PC-3 (cell line): ENCODE measurements at regions not wholly inside any gene's neighbourhood (a gene's known extent, or its start where the extent isn't known, plus 50 kb on each side); places are given as distances from the start of the nearest gene placed in this dataset.

Experiments
- ATAC-seq: fragments of 200-7000 bp; cut with Tn5 transposase; 2 replicates; pipeline ENCODE4 v1.9.1; 2020; ENCODE audit warnings: mild to moderate bottlenecking, moderate library complexity
- BruUV-seq: library from RNA; stranded (reverse); fragments of 400-500 nt; replicated peaks from 2 replicates; lab custom pipeline; 2021; lab: Mats Ljungman, UMichigan
- CTCF ChIA-PET: fragments of 300-600 bp; sonication (Branson Sonifier 250); formaldehyde crosslinking; loops from one replicate; lab custom pipeline; 2022; ENCODE audit warnings: antibody characterized with exemption; lab: Charles Lee
- POLR2A ChIA-PET: fragments of 300-600 bp; sonication (Branson Sonifier 250); formaldehyde crosslinking; loops from one replicate; lab custom pipeline; 2022; ENCODE audit warnings: antibody characterized with exemption; ENCODE audit not compliant: unreplicated experiment; lab: Charles Lee
- DNase-seq: peaks from one replicate; pipeline ENCODE4 v3.0.0-alpha.2; 2015
- H2AFZ ChIP-seq: fragments of 300-600 bp; sonication (generic); 2 replicates; pipeline ENCODE4 v1.6.0; 2016; ENCODE audit warnings: antibody characterized with exemption, low read length
- H3F3A ChIP-seq: fragments of 300-600 bp; sonication (generic); one replicate; pipeline ENCODE4 v1.6.0; 2017; ENCODE audit warnings: antibody characterized with exemption, low read length, control low read depth, mild to moderate bottlenecking; ENCODE audit not compliant: unreplicated experiment
- H3K27ac ChIP-seq: fragments of 300-600 bp; sonication (generic); 2 replicates; pipeline ENCODE4 v1.5.1; 2016; ENCODE audit warnings: mild to moderate bottlenecking, low read length
- H3K27me3 ChIP-seq: fragments of 300-600 bp; sonication (generic); 2 replicates; pipeline ENCODE4 v1.6.1; 2016; ENCODE audit warnings: low read length, mixed read lengths
- H3K36me3 ChIP-seq: fragments of 300-600 bp; sonication (generic); 2 replicates; pipeline ENCODE4 v1.6.1; 2016; ENCODE audit warnings: low read depth, mixed run types, low read length, mixed read lengths
- H3K4me1 ChIP-seq: fragments of 300-600 bp; sonication (generic); 2 replicates; pipeline ENCODE4 v1.5.1; 2016; ENCODE audit warnings: low read length; ENCODE audit not compliant: insufficient read depth
- H3K4me2 ChIP-seq: fragments of 300-600 bp; sonication (generic); 2 replicates; pipeline ENCODE4 v1.6.0; 2016; ENCODE audit warnings: low read length
- H3K4me3 ChIP-seq: fragments of 300-600 bp; sonication (generic); 2 replicates; pipeline ENCODE4 v1.5.1; 2016; ENCODE audit warnings: mild to moderate bottlenecking, low read length, mixed read lengths
- H3K79me2 ChIP-seq: fragments of 300-600 bp; sonication (generic); 2 replicates; pipeline ENCODE4 v1.6.1; 2017; ENCODE audit warnings: low read length, mixed read lengths
- H3K9ac ChIP-seq: fragments of 300-600 bp; sonication (generic); 2 replicates; pipeline ENCODE4 v1.6.0; 2016; ENCODE audit warnings: mild to moderate bottlenecking, low read length
- H3K9me2 ChIP-seq: fragments of 300-600 bp; sonication (generic); replicated peaks from 2 replicates; pipeline ENCODE4 v1.6.1; 2016; ENCODE audit warnings: mixed run types, low read length, mixed read lengths
- H3K9me3 ChIP-seq: fragments of 300-600 bp; sonication (generic); 2 replicates; pipeline ENCODE4 v1.6.1; 2016; ENCODE audit warnings: low read length, mixed read lengths
- H4K20me1 ChIP-seq: fragments of 300-600 bp; sonication (generic); 2 replicates; pipeline ENCODE4 v1.6.1; 2016; ENCODE audit warnings: low read length, mixed read lengths
- EZH2 ChIP-seq: fragments of 300-600 bp; sonication (generic); IDR thresholded peaks from one replicate; pipeline ENCODE4 v1.6.1; 2017; ENCODE audit warnings: antibody characterized with exemption, mild to moderate bottlenecking, low read length; ENCODE audit not compliant: unreplicated experiment
- EZH2phosphoT487 ChIP-seq: fragments of 300-600 bp; sonication (generic); IDR thresholded peaks from 2 replicates; pipeline ENCODE4 v1.6.1; 2018; ENCODE audit warnings: mild to moderate bottlenecking, antibody characterized with exemption, low read length, borderline replicate concordance
- intact Hi-C: fragments of 100-400 bp; cut with micrococcal nuclease; formaldehyde crosslinking; loops from 2 replicates; pipeline ENCODE4 v1.9.0; 2023
- TF ChIP-seq, protein P1 (sequence below): fragments of 300-600 bp; sonication (generic); conservative IDR thresholded peaks from 2 replicates; pipeline ENCODE4 v1.5.1; 2017; ENCODE audit warnings: antibody characterized with exemption, low read depth, mild to moderate bottlenecking, low read length

DNA sequence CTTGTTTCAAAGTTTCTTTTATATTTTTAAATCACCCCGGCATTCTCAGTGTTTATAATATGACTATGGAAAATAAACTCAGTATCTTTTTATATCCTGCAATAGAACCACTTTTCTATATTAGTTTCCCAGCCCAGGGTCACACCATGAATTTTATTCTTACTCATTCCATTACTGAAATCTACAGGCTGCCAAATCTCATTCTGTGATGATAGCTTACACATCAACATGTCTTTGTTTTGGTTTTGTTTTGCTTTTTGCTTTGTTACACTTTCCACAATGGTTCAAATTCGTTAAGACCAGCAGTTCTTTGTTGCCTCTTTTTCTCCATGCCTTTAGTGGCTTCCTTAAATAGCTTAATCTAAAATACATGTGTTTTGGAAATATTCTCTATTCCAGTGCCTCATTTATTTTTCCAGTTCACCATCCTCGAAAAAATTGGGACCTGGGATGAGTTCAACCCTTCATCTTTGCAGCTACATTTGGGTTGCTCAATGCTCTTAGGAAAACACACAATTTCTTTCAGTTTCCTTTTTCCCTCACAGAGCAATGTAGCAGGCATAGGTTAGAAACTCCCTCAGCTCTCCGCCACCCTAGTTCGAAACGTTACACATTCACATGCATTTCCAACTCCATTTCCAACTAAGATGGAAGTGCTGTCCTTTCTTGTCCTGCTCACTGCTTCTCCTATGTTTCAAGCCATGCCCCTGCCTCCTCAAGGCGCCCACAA lies 1146.3 kb downstream of the MAT2B start:
- H3K9me2 ChIP-seq, result no peaks in the 10 kb centered on the region
- H3F3A ChIP-seq, result no peaks in the 10 kb centered on the region
- BruUV-seq, result no TSS peak
- intact Hi-C loops, result no loop called here
- H3K79me2 ChIP-seq, result no peaks in the 10 kb centered on the region
- H3K4me3 ChIP-seq, result no peak overlapping the region
- DNase-seq (no peak), ATAC-seq (no peak)
- no peak overlapping the region for H3K27ac ChIP-seq
- H3K4me2 ChIP-seq, result no peak overlapping the region
- H3K36me3 ChIP-seq, result no peaks in the 10 kb centered on the region
- ChIA-PET CTCF (no interaction called here), POLR2A (no interaction called here)
- no peaks in the 10 kb centered on the region for H3K4me1 ChIP-seq
- H3K9me3 ChIP-seq, result no peaks in the 10 kb centered on the region
- TF ChIP-seq, protein P1, sequence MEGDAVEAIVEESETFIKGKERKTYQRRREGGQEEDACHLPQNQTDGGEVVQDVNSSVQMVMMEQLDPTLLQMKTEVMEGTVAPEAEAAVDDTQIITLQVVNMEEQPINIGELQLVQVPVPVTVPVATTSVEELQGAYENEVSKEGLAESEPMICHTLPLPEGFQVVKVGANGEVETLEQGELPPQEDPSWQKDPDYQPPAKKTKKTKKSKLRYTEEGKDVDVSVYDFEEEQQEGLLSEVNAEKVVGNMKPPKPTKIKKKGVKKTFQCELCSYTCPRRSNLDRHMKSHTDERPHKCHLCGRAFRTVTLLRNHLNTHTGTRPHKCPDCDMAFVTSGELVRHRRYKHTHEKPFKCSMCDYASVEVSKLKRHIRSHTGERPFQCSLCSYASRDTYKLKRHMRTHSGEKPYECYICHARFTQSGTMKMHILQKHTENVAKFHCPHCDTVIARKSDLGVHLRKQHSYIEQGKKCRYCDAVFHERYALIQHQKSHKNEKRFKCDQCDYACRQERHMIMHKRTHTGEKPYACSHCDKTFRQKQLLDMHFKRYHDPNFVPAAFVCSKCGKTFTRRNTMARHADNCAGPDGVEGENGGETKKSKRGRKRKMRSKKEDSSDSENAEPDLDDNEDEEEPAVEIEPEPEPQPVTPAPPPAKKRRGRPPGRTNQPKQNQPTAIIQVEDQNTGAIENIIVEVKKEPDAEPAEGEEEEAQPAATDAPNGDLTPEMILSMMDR, result no peak
- TF ChIP-seq EZH2 (no peak), EZH2phosphoT487 (no peak)
- no peak overlapping the region for H2AFZ ChIP-seq
- H3K27me3 ChIP-seq, result no peaks in the 10 kb centered on the region
- no peaks in the 10 kb centered on the region for H4K20me1 ChIP-seq
- H3K9ac ChIP-seq, result no peak overlapping the region

- no peaks in the 10 kb centered on the region for H3K4me1 ChIP-seq
- no peaks in the 10 kb centered on the region for H3K36me3 ChIP-seq
- ChIA-PET CTCF (no interaction called here), POLR2A (no interaction called here)
- DNase-seq, result no peak
- no peaks in the 10 kb centered on the region for H3K79me2 ChIP-seq
- H3K9me2 ChIP-seq, result no peaks in the 10 kb centered on the region
- intact Hi-C loops, result no loop called here
- H3K4me3 ChIP-seq, result no peak overlapping the region
- no peak for ATAC-seq
- no peaks in the 10 kb centered on the region for H4K20me1 ChIP-seq
- BruUV-seq, result no TSS peak
- no peaks in the 10 kb centered on the region for H3K27me3 ChIP-seq
- TF ChIP-seq, protein P1, result no peak
- TF ChIP-seq EZH2phosphoT487 (no peak), EZH2 (no peak)
- H3K9me3 ChIP-seq, result no peaks in the 10 kb centered on the region
- no peak overlapping the region for H3K27ac ChIP-seq
- no peak overlapping the region for H3K9ac ChIP-seq
- H2AFZ ChIP-seq, result no peak overlapping the region
- H3F3A ChIP-seq, result no peaks in the 10 kb centered on the region
- H3K4me2 ChIP-seq, result no peak overlapping the region
Measured at GRCh38 chr5:164652276-164652660, 1146.8 kb downstream of the MAT2B start.

- H3K36me3 ChIP-seq, result no peaks in the 10 kb centered on the region
- peak; percentile 55 for DNase-seq
- no TSS peak for BruUV-seq
Measured at GRCh38 chr5:164663198-164663989, 1158.0 kb downstream of the MAT2B start.

More at GRCh38 chr5:164663198-164663989, 1158.0 kb downstream of the MAT2B start:
- Histone ChIP-seq H3K4me1 (peaks cover 4% of the 10 kb centered on the region), H3K4me3 (no peak overlapping the region), H3K9ac (no peak overlapping the region), H3K27ac (no peak overlapping the region), H3K4me2 (peak overlapping the region; percentile 19; the same call in 1 of the 2 replicates), H3K79me2 (no peaks in the 10 kb centered on the region), H3K27me3 (no peaks in the 10 kb centered on the region), H2AFZ (no peak overlapping the region), H3K9me3 (no peaks in the 10 kb centered on the region), H3F3A (no peaks in the 10 kb centered on the region), H3K9me2 (no peaks in the 10 kb centered on the region), H4K20me1 (no peaks in the 10 kb centered on the region)
- peak; percentile 79 for ATAC-seq
- intact Hi-C loops, result no loop called here
- ChIA-PET CTCF (no interaction called here), POLR2A (no interaction called here)
- TF ChIP-seq EZH2phosphoT487, result no peak
- TF ChIP-seq, protein P1, result no peak
- no peak for TF ChIP-seq EZH2
